ELF-1 (cell line): ENCODE measurements at regions not wholly inside any gene's neighbourhood (a gene's known extent, or its start where the extent isn't known, plus 50 kb on each side); places are given as distances from the start of the nearest gene placed in this dataset.
"Not testable (repeated sequence)": the region's sequence is repeated elsewhere in the genome, so short reads cannot be mapped to it uniquely, and the experiment has no call there.

Experiments used
- DNase-seq: peaks from one replicate; pipeline ENCODE4 v3.0.0-alpha.2; 2016; ENCODE audit warnings: low read depth, low spot score

- no peak for DNase-seq
These were observed 204.5 kb downstream of the LPIN1 start for GRCh38 chr2:11950896-11951295.

GRCh38 chr2:11951492-11951891 lies 205.1 kb downstream of the LPIN1 start:
- not testable (repeated sequence) for DNase-seq

- no peak for DNase-seq
These were observed 206.8 kb downstream of the LPIN1 start for GRCh38 chr2:11953258-11953657.

- DNase-seq, result no peak
These were observed 208.9 kb downstream of the LPIN1 start for GRCh38 chr2:11955314-11955713.

GRCh38 chr2:11955884-11956291 lies 209.5 kb downstream of the LPIN1 start:
- no peak for DNase-seq

GRCh38 chr2:11962707-11963328 lies 216.4 kb downstream of the LPIN1 start:
- no peak for DNase-seq

GRCh38 chr2:11963966-11964365 lies 217.5 kb downstream of the LPIN1 start:
- no peak for DNase-seq

- no peak for DNase-seq
These were observed 221.6 kb downstream of the LPIN1 start for GRCh38 chr2:11967946-11968465.

- DNase-seq, result no peak
These were observed 222.1 kb downstream of the LPIN1 start for GRCh38 chr2:11968521-11968920.

GRCh38 chr2:11969774-11970173 lies 223.3 kb downstream of the LPIN1 start:
- DNase-seq, result no peak

- DNase-seq, result no peak
These were observed 228.1 kb downstream of the LPIN1 start for GRCh38 chr2:11974573-11974972.

GRCh38 chr2:11975373-11975772 lies 228.9 kb downstream of the LPIN1 start:
- no peak for DNase-seq

- no peak for DNase-seq
These were observed 229.6 kb downstream of the LPIN1 start for GRCh38 chr2:11976073-11976472.

- no peak for DNase-seq
These were observed 231.5 kb downstream of the LPIN1 start for GRCh38 chr2:11977766-11978524.

GRCh38 chr2:11980809-11981208 lies 234.4 kb downstream of the LPIN1 start:
- no peak for DNase-seq

- no peak for DNase-seq
These were observed 237.0 kb downstream of the LPIN1 start for GRCh38 chr2:11983401-11983800.

GRCh38 chr2:11983870-11984269 lies 237.4 kb downstream of the LPIN1 start:
- no peak for DNase-seq

GRCh38 chr2:11984316-11985158 lies 238.1 kb downstream of the LPIN1 start:
- DNase-seq, result no peak

GRCh38 chr2:11985817-11986566 lies 239.6 kb downstream of the LPIN1 start:
- peak; percentile 68 for DNase-seq

GRCh38 chr2:11987151-11987550 lies 240.7 kb downstream of the LPIN1 start:
- no peak for DNase-seq

- DNase-seq, result no peak
These were observed 242.4 kb downstream of the LPIN1 start for GRCh38 chr2:11988691-11989353.
